Transverse colon (tissue), 4 donors: ENCODE measurements at regions not wholly inside any gene's neighbourhood (a gene's known extent, or its start where the extent isn't known, plus 50 kb on each side); places are given as distances from the start of the nearest gene placed in this dataset.

ENCODE experiments used
- DNase-seq: peaks from one replicate; pipeline ENCODE4 v3.0.0-alpha.2; 2019
- H3K27ac ChIP-seq, 4 donors: fragments of 200-600 bp; sonication (generic); 2 replicates each; pipeline ENCODE4 v1.5.1; 2016 to 2018; ENCODE audit warnings: inconsistent platforms in 4 of 4
- H3K27me3 ChIP-seq: fragments of 200-600 bp; sonication (generic); 2 replicates; pipeline ENCODE4 v1.5.1; 2017; ENCODE audit warnings: inconsistent platforms
- H3K36me3 ChIP-seq, 4 donors: fragments of 200-600 bp; sonication (generic); 2 replicates each; pipeline ENCODE4 v1.5.1; 2017 to 2019; ENCODE audit warnings: inconsistent platforms in 4 of 4
- H3K4me1 ChIP-seq, 4 donors: fragments of 200-600 bp; sonication (generic); 2 replicates each; pipeline ENCODE4 v1.5.1; 2017 to 2020; ENCODE audit warnings: inconsistent platforms in 4 of 4
- H3K4me3 ChIP-seq, 4 donors: fragments of 200-600 bp; sonication (generic); 1 replicate in 1 of 4; 2 replicates in 3 of 4; pipeline versions ENCODE4 v1.5.1 to v1.6.1; 2017 to 2019; ENCODE audit warnings: inconsistent platforms in 4 of 4
- H3K9me3 ChIP-seq, 2 donors: fragments of 200-600 bp; sonication (generic); 2 replicates each; pipeline ENCODE4 v1.5.1; 2017 to 2019; ENCODE audit warnings: inconsistent platforms in 2 of 2
- CTCF ChIP-seq, 5 experiments: fragments of 200-600 bp in 3 of 5; fragments of 450-650 bp in 2 of 5; sonication (generic) in 3 of 5; IDR thresholded peaks; 1 replicate in 2 of 5; 2 replicates in 3 of 5; pipeline ENCODE4 v1.5.1; 2016 to 2017; ENCODE audit warnings: antibody characterized with exemption in 5 of 5, inconsistent platforms in 3 of 5, mild to moderate bottlenecking in 2 of 5, moderate library complexity in 1 of 5
- EP300 ChIP-seq: sonication (generic); formaldehyde crosslinking; IDR thresholded peaks from one replicate; pipeline ENCODE4 v1.6.1; 2017; ENCODE audit warnings: antibody characterized with exemption, low read depth
- POLR2A ChIP-seq: fragments of 450-650 bp; IDR thresholded peaks from one replicate; pipeline ENCODE4 v1.6.1; 2016; ENCODE audit warnings: antibody characterized with exemption, mild to moderate bottlenecking, moderate library complexity
- POLR2AphosphoS5 ChIP-seq, 3 donors: sonication (generic); formaldehyde crosslinking; IDR thresholded peaks; one replicate each; pipeline ENCODE4 v1.6.1; 2016; ENCODE audit warnings: antibody characterized with exemption in 3 of 3
- WGBS, 2 donors: methylation state at CpG; one replicate each; pipeline ENCODE4 v1.1.5; 2018; ENCODE audit warnings: low coverage in 1 of 2; 5-methylcytosine and 5-hydroxymethylcytosine counted together
- in situ Hi-C, 4 donors: fragments of 200-750 bp; cut with MboI; loops; one replicate each; pipeline versions ENCODE4 v1.15.0 to v1.15.1; 2017; ENCODE audit warnings: low sequenced_read_pairs in 3 of 4, low pct_ligation_motif_present in 1 of 4, low pct_unique_long_range_greater_than_20kb in 1 of 4
- intact Hi-C: fragments of 100-400 bp; cut with DNase I; formaldehyde crosslinking; loops from one replicate; pipeline ENCODE4 v1.15.1; 2023; ENCODE audit warnings: low total_unique reads

DNA sequence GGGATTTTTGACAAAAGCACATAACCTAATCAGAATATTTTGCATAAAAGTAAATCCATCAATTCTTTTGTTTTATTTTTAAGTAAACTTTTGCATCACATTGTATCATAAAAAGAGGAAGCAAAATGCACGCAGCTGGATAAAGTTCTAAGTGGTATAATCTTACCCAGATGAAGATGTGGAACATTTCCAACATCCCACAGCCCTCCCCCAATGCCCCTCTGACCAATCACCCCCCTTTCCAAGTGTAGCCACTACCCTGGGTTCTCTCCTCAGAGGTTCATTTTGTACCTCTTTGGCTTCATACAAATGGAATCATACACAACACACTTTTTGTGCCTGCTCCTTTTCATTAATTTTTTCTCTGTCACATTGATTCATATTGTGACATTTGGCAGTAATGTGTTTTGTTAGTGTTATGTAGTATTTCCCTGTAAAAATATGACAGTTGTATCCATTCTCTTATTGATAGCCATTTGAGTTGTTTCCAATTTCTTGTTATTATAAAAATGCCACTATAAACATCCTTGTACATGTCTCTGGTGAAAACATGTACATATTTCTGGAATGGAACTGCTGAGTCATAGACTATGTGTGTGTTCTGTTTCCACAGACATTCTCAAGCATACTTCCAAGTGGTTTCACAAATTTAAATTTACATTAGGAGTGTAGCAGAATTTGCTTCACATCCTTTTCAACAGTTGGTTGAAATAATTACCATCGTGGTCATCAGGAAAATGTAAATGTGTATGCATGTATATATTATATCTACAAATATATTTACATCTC lies 92.9 kb upstream of the SYNDIG1 start:
- H3K27me3 ChIP-seq: no peaks in the 10 kb centered on the region
- H3K36me3 ChIP-seq: no peaks in the 10 kb centered on the region
- in situ Hi-C loops: no loop called here
- no peak overlapping the region for H3K4me3 ChIP-seq
- WGBS, 2 donors: 16 to 24% methylated on average over 2 of the region's 2 CpGs
- no peak overlapping the region for H3K27ac ChIP-seq
- no peaks in the 10 kb centered on the region for H3K9me3 ChIP-seq
- no peak for DNase-seq
- TF ChIP-seq POLR2AphosphoS5 (IDR thresholded peaks at IDR 0.05): peak; percentile 20 to 62 (median 31)
- TF ChIP-seq POLR2A: no peak
- H3K4me1 ChIP-seq: no peaks in the 10 kb centered on the region
- intact Hi-C loops: no loop called here

GRCh38 chr20:24373372-24373771 lies 96.1 kb upstream of the SYNDIG1 start:
- 80 to 84% methylated on average over 2 to 3 of the region's 3 CpGs for WGBS, 2 donors
- no peaks in the 10 kb centered on the region for H3K9me3 ChIP-seq
- in situ Hi-C loops: no loop called here
- H3K36me3 ChIP-seq: no peaks in the 10 kb centered on the region
- intact Hi-C loops: no loop called here
- no peak overlapping the region for H3K27ac ChIP-seq
- H3K4me3 ChIP-seq: no peak overlapping the region
- no peak for DNase-seq
- H3K4me1 ChIP-seq: no peaks in the 10 kb centered on the region
- H3K27me3 ChIP-seq: no peaks in the 10 kb centered on the region
- TF ChIP-seq POLR2AphosphoS5 (IDR thresholded peaks at IDR 0.05) (no peak), EP300 (no peak), CTCF (IDR thresholded peaks at IDR 0.05) (no peak), POLR2A (no peak)

- no peak overlapping the region for H3K4me3 ChIP-seq
- no peaks in the 10 kb centered on the region for H3K9me3 ChIP-seq
- H3K4me1 ChIP-seq: no peaks in the 10 kb centered on the region
- intact Hi-C loops: no loop called here
- TF ChIP-seq CTCF (IDR thresholded peaks at IDR 0.05) (no peak), POLR2A (no peak)
- H3K27me3 ChIP-seq: no peaks in the 10 kb centered on the region
- H3K27ac ChIP-seq: no peak overlapping the region
- no peaks in the 10 kb centered on the region for H3K36me3 ChIP-seq
- no peak for DNase-seq
- in situ Hi-C loops: no loop called here
- WGBS, 2 donors: 91% methylated on average over 7 of the region's 7 CpGs; no CpG with 5 or more reads in 1 of the 2 donors
Observed at GRCh38 chr20:24370911-24371695, 98.3 kb upstream of the SYNDIG1 start.

GRCh38 chr20:24370249-24370648 lies 99.2 kb upstream of the SYNDIG1 start:
- DNase-seq: no peak
- in situ Hi-C loops: no loop called here
- 63 to 73% methylated on average over 4 of the region's 6 CpGs for WGBS, 2 donors

More at GRCh38 chr20:24370249-24370648, 99.2 kb upstream of the SYNDIG1 start:
- TF ChIP-seq POLR2AphosphoS5 (IDR thresholded peaks at IDR 0.05): no peak
- no peak for TF ChIP-seq POLR2A
- no peak for TF ChIP-seq CTCF (IDR thresholded peaks at IDR 0.05)
- no peak for TF ChIP-seq EP300
- Histone ChIP-seq H3K27ac (no peak overlapping the region), H3K9me3 (no peaks in the 10 kb centered on the region), H3K27me3 (no peaks in the 10 kb centered on the region), H3K4me1 (no peaks in the 10 kb centered on the region), H3K4me3 (no peak overlapping the region), H3K36me3 (no peaks in the 10 kb centered on the region)
- intact Hi-C loops: no loop called here
